Neural progenitor cell (in vitro differentiated cells): ENCODE measurements at regions not wholly inside any gene's neighbourhood (a gene's known extent, or its start where the extent isn't known, plus 50 kb on each side); places are given as distances from the start of the nearest gene placed in this dataset.

ENCODE experiments used
- DNase-seq: peaks from one replicate; pipeline ENCODE4 v3.0.0-alpha.2; 2016; ENCODE audit warnings: low spot score
- H2AFZ ChIP-seq: fragments of 200-600 bp; sonication (generic); replicated peaks from 2 replicates; pipeline ENCODE4 v1.6.1; 2016; ENCODE audit warnings: antibody characterized with exemption
- H3F3A ChIP-seq: fragments of 200-600 bp; sonication (generic); 2 replicates; pipeline ENCODE4 v1.6.1; 2016; ENCODE audit warnings: antibody characterized with exemption, low read depth
- H3K27ac ChIP-seq: fragments of 200-600 bp; sonication (generic); 2 replicates; pipeline ENCODE4 v1.5.1; 2016; ENCODE audit warnings: mild to moderate bottlenecking
- H3K27me3 ChIP-seq: fragments of 200-600 bp; sonication (generic); 2 replicates; pipeline ENCODE4 v1.6.1; 2016; ENCODE audit warnings: mild to moderate bottlenecking, moderate library complexity
- H3K36me3 ChIP-seq: fragments of 200-600 bp; sonication (generic); 2 replicates; pipeline ENCODE4 v1.5.1; 2016
- H3K4me1 ChIP-seq: fragments of 200-600 bp; sonication (generic); 2 replicates; pipeline ENCODE4 v1.6.1; 2016; ENCODE audit warnings: mixed run types
- H3K4me2 ChIP-seq: fragments of 200-600 bp; sonication (generic); 2 replicates; pipeline ENCODE4 v1.6.1; 2016
- H3K4me3 ChIP-seq: fragments of 200-600 bp; sonication (generic); 2 replicates; pipeline ENCODE4 v1.5.1; 2016
- H3K79me2 ChIP-seq: fragments of 200-600 bp; sonication (generic); 2 replicates; pipeline ENCODE4 v1.6.1; 2016; ENCODE audit warnings: low read depth
- H3K9ac ChIP-seq: fragments of 200-600 bp; sonication (generic); 2 replicates; pipeline ENCODE4 v1.6.1; 2016
- H3K9me3 ChIP-seq: fragments of 200-600 bp; sonication (generic); 2 replicates; pipeline ENCODE4 v1.5.1; 2016; ENCODE audit warnings: low read depth
- H4K20me1 ChIP-seq: fragments of 200-600 bp; sonication (generic); 2 replicates; pipeline ENCODE4 v1.6.1; 2016; ENCODE audit warnings: low read depth
- H3K27ac Mint-ChIP-seq: 3 replicates; pipeline ENCODE4 v1.8.0; 2021; ENCODE audit warnings: mixed read lengths
- H3K27me3 Mint-ChIP-seq: 2 replicates; pipeline ENCODE4 v1.8.0; 2022; ENCODE audit warnings: low read depth, mild to moderate bottlenecking, inconsistent platforms, moderate library complexity, mixed read lengths; ENCODE audit not compliant: insufficient read depth
- H3K36me3 Mint-ChIP-seq: 3 replicates; pipeline ENCODE4 v1.8.0; 2021; ENCODE audit warnings: mixed read lengths
- H3K4me1 Mint-ChIP-seq: 3 replicates; pipeline ENCODE4 v1.8.0; 2021; ENCODE audit warnings: mixed read lengths
- H3K4me3 Mint-ChIP-seq: 3 replicates; pipeline ENCODE4 v1.8.0; 2021; ENCODE audit warnings: mild to moderate bottlenecking, moderate library complexity, mixed read lengths
- H3K9me3 Mint-ChIP-seq: 3 replicates; pipeline ENCODE4 v1.8.0; 2020; ENCODE audit warnings: mixed read lengths
- CTCF ChIP-seq: fragments of 200-600 bp; sonication (generic); IDR thresholded peaks from 2 replicates; pipeline ENCODE4 v1.5.1; 2017; ENCODE audit warnings: antibody characterized with exemption, mild to moderate bottlenecking
- EZH2 ChIP-seq: fragments of 200-600 bp; sonication (generic); IDR thresholded peaks from 2 replicates; pipeline ENCODE4 v1.6.1; 2017; ENCODE audit warnings: antibody characterized with exemption, mild to moderate bottlenecking, moderate library complexity
- EZH2phosphoT487 ChIP-seq: fragments of 200-600 bp; sonication (generic); IDR thresholded peaks from 2 replicates; pipeline ENCODE4 v1.6.1; 2017; ENCODE audit warnings: antibody characterized with exemption

GRCh38 chr3:181623924-181624694 lies 87.6 kb upstream of the SOX2 start:
- no peaks in the 10 kb centered on the region for H4K20me1 ChIP-seq
- H3K27me3 Mint-ChIP-seq = no peaks in the 10 kb centered on the region
- peaks cover 35% of the 10 kb centered on the region for H3K4me1 ChIP-seq
- H3K36me3 Mint-ChIP-seq = no peaks in the 10 kb centered on the region
- peaks cover 33% of the 10 kb centered on the region for H3K79me2 ChIP-seq
- peak; percentile 15 for DNase-seq
- H3K4me3 ChIP-seq = no peak overlapping the region
- peaks cover 10% of the 10 kb centered on the region for H3F3A ChIP-seq
- peak overlapping the region; percentile 2 for H3K27ac Mint-ChIP-seq
- H3K36me3 ChIP-seq = no peaks in the 10 kb centered on the region
- H3K27ac ChIP-seq = no peak overlapping the region
- H3K4me1 Mint-ChIP-seq = peaks cover 26% of the 10 kb centered on the region
- H3K27me3 ChIP-seq = no peaks in the 10 kb centered on the region
- H3K4me3 Mint-ChIP-seq = no peak overlapping the region
- H3K4me2 ChIP-seq = no peak overlapping the region
- H2AFZ ChIP-seq = peak overlapping the region; percentile 36
- H3K9me3 ChIP-seq = no peaks in the 10 kb centered on the region
- no peaks in the 10 kb centered on the region for H3K9me3 Mint-ChIP-seq
- no peak overlapping the region for H3K9ac ChIP-seq
- no peak for TF ChIP-seq EZH2phosphoT487
- no peak for TF ChIP-seq CTCF
- TF ChIP-seq EZH2 = no peak

- Histone ChIP-seq H3K4me2 (no peak overlapping the region), H3K36me3 (no peaks in the 10 kb centered on the region), H4K20me1 (no peaks in the 10 kb centered on the region), H3K9ac (no peak overlapping the region), H3F3A (peaks cover 10% of the 10 kb centered on the region), H3K9me3 (no peaks in the 10 kb centered on the region), H3K27me3 (no peaks in the 10 kb centered on the region), H3K79me2 (peaks cover 41% of the 10 kb centered on the region), H3K4me3 (no peak overlapping the region), H3K27ac (peak overlapping the region; percentile 18), H2AFZ (no peak overlapping the region), H3K4me1 (peaks cover 42% of the 10 kb centered on the region)
- no peak for DNase-seq
- Mint-ChIP-seq H3K4me3 (no peak overlapping the region), H3K36me3 (no peaks in the 10 kb centered on the region), H3K4me1 (peaks cover 27% of the 10 kb centered on the region), H3K27me3 (no peaks in the 10 kb centered on the region), H3K27ac (no peak overlapping the region), H3K9me3 (no peaks in the 10 kb centered on the region)
- TF ChIP-seq EZH2phosphoT487 (no peak), CTCF (no peak), EZH2 (no peak)
These were observed 89.4 kb upstream of the SOX2 start for GRCh38 chr3:181622365-181622764.

- Histone ChIP-seq H3K36me3 (no peaks in the 10 kb centered on the region), H3K4me1 (peaks cover 60% of the 10 kb centered on the region), H3K4me3 (no peak overlapping the region), H3K9me3 (no peaks in the 10 kb centered on the region), H3K27ac (no peak overlapping the region), H4K20me1 (no peaks in the 10 kb centered on the region), H3K9ac (no peak overlapping the region), H3F3A (peaks cover 15% of the 10 kb centered on the region), H3K4me2 (no peak overlapping the region), H2AFZ (no peak overlapping the region), H3K27me3 (no peaks in the 10 kb centered on the region), H3K79me2 (peaks cover 53% of the 10 kb centered on the region)
- no peak for TF ChIP-seq EZH2
- TF ChIP-seq EZH2phosphoT487 = no peak
- no peak for TF ChIP-seq CTCF
- H3K27me3 Mint-ChIP-seq = no peaks in the 10 kb centered on the region
- peaks cover 37% of the 10 kb centered on the region for H3K4me1 Mint-ChIP-seq
- DNase-seq = no peak
- H3K36me3 Mint-ChIP-seq = no peaks in the 10 kb centered on the region
- no peaks in the 10 kb centered on the region for H3K9me3 Mint-ChIP-seq
- no peak overlapping the region for H3K4me3 Mint-ChIP-seq
- no peak overlapping the region for H3K27ac Mint-ChIP-seq
These were observed 91.8 kb upstream of the SOX2 start for GRCh38 chr3:181619897-181620296.
